Activated T-cell treated with anti-CD3 and anti-CD28 coated beads for 1 hour (primary cell): ENCODE measurements at regions not wholly inside any gene's neighbourhood (a gene's known extent, or its start where the extent isn't known, plus 50 kb on each side); places are given as distances from the start of the nearest gene placed in this dataset.
"Not testable (repeated sequence)": the region's sequence is repeated elsewhere in the genome, so short reads cannot be mapped to it uniquely, and the experiment has no call there.

Source experiments
- DNase-seq: peaks from one replicate; pipeline ENCODE4 v3.0.0-alpha.2; 2020; ENCODE audit warnings: low read depth

GRCh38 chr22:45061332-45061731 lies 51.5 kb upstream of the PHF21B start:
- DNase-seq = no peak

GRCh38 chr22:45064313-45065278 lies 54.8 kb upstream of the PHF21B start:
- no peak for DNase-seq

- no peak for DNase-seq
Observed at GRCh38 chr22:45065726-45066125, 55.9 kb upstream of the PHF21B start.

- no peak for DNase-seq
Observed at GRCh38 chr22:45067731-45068130, 57.9 kb upstream of the PHF21B start.

GRCh38 chr22:45069925-45070324 lies 60.1 kb upstream of the PHF21B start:
- no peak for DNase-seq

- DNase-seq = no peak
Observed at GRCh38 chr22:45071618-45072017, 61.8 kb upstream of the PHF21B start.

GRCh38 chr22:45072322-45072903 lies 62.6 kb upstream of the PHF21B start:
- no peak for DNase-seq

GRCh38 chr22:45073064-45073463 lies 63.3 kb upstream of the PHF21B start:
- DNase-seq = no peak

GRCh38 chr22:45077286-45077685 lies 67.5 kb upstream of the PHF21B start:
- DNase-seq = no peak

- DNase-seq = no peak
Observed at GRCh38 chr22:45077826-45078334, 68.1 kb upstream of the PHF21B start.

GRCh38 chr22:45082795-45083194 lies 73.0 kb upstream of the PHF21B start:
- DNase-seq = no peak

GRCh38 chr22:45083659-45084305 lies 74.0 kb upstream of the PHF21B start:
- DNase-seq = no peak

GRCh38 chr22:45084400-45084920 lies 74.7 kb upstream of the PHF21B start:
- DNase-seq = no peak

- DNase-seq = no peak
Observed at GRCh38 chr22:45087802-45088201, 75.9 kb upstream of the NUP50 start.

GRCh38 chr22:45088576-45088975 lies 75.1 kb upstream of the NUP50 start:
- DNase-seq = no peak

GRCh38 chr22:45090497-45090910 lies 73.2 kb upstream of the NUP50 start:
- DNase-seq = no peak

GRCh38 chr22:45091254-45091854 lies 72.4 kb upstream of the NUP50 start:
- DNase-seq = no peak

- DNase-seq = not testable (repeated sequence)
Observed at GRCh38 chr22:45091875-45092274, 71.8 kb upstream of the NUP50 start.

GRCh38 chr22:45092644-45093043 lies 71.1 kb upstream of the NUP50 start:
- DNase-seq = no peak

- no peak for DNase-seq
Observed at GRCh38 chr22:45093609-45094008, 70.1 kb upstream of the NUP50 start.

- DNase-seq = no peak
Observed at GRCh38 chr22:45094081-45094720, 69.5 kb upstream of the NUP50 start.

- no peak for DNase-seq
Observed at GRCh38 chr22:45094825-45095224, 68.9 kb upstream of the NUP50 start.
